ENCODE measurements at regions not wholly inside any gene's neighbourhood (a gene's known extent, or its start where the extent isn't known, plus 50 kb on each side); places are given as distances from the start of the nearest gene placed in this dataset.
"Not testable (repeated sequence)": the region's sequence is repeated elsewhere in the genome, so short reads cannot be mapped to it uniquely, and the experiment has no call there.

DNA sequence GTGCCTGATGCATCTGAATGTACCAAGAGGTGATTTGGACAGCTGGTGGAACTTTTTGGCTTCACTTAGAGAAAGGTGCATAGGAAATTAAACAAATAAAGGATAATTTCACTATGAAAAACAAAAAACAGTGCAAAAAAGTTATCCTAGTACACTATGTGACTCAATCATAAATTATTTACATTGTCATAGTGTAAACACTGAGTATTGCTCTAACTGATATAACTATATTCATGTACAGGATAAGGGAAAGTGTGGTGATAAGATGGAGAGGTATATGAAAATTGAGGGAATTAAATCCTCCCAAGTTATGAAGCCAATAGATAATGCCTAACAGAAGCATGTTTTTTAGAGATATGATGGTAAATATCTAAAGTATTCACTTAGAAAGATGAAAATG is 50.2 kb upstream of the CPNE4 start:
- DNase-seq: no peak

DNA sequence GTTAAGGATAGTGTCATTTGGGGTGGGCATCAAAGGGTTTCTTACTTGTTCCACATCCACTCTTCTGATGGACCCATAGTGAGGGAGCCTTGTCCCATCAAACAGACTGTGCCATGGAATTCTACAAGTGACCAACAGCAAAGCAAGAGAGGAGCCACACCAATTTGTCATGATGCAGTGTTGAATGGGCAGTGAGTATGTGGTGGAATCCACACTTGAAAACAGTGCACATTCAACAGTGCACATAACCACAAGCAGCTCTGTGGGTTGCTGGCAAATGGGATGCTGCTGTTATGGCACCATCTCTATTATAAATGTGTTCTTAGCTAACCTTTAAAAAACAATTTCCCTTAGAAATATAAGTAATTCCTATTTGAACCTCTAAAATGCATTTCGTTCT is 52.5 kb upstream of the CPNE4 start:
- no peak for DNase-seq

DNA sequence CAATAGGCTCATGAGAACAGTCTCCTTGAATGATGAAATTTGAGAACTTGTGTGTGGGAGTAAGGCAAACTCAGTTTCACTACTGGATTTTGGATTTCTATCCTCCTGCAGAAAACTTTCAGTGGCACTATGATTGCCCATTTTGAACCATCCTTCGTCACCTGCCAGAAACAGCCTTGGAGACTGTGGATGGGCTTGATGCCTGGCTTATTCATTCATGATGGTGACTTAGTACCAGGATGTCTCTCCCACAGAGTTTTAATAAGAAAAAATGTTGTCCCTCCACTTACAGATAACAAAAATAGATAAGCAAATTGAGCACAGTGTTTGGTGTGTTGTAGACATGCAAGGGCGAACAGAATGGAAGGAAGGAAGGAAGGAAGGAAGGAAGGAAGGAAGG is 53.5 kb upstream of the CPNE4 start:
- no peak for DNase-seq

DNA sequence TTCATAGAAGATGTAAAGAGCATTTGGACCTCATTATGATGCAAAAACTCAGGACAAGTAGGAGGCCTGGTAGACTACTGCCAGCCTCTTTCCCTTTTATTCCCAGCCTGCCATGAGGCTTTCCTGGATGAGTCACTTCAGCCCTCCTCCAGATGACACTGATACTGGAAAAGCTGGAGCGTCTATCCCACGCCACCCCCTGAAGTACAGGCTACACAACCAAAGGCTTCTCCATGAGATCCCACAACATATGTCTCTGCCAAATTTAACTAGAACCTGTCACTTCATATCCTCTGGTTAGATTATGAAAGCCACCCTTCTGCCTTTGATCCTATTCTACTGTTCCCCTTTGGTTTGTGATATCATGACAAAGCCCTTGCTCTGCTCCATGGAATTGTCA is 56.1 kb upstream of the CPNE4 start:
- DNase-seq: no peak

DNA sequence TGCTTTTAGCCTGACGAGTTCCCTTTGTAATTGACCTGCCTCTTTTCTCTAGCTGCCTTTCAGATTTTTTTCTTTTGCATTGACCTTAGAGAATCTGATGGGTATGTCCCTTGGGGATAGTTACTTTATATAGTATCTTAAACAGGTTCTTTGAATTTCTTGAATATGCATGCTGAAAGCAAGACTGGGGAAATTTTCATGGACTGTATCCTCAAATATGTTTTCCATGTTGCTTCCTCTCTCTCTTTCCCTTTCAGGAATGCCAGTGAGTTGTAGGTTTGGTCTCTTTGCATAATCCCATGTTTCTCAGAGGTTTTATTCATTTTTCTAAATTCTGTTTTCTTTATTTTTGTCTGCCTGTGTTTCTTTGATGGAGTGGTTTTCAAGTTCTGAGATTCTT is 81.8 kb upstream of the CPNE4 start:
- no peak for DNase-seq

DNA sequence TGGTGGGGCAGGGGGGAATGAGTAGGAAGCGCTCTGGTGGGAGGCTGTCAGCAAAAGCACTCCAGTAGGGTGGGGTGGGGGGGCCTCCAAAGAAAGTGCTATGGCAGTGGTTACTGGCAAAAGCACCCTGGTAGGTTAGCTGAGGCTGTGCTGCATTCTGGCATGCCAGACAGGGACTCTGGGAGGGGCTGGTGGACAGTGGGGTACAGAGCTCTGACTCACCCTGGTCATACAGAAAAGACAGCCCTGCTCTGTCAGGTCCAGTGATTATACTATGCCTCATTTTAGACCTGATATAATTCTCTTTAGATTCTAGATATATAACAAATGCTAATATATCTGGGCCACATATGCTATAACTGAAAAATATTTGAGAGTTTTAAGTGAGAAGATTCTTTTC is 82.8 kb upstream of the CPNE4 start:
- no peak for DNase-seq

DNA sequence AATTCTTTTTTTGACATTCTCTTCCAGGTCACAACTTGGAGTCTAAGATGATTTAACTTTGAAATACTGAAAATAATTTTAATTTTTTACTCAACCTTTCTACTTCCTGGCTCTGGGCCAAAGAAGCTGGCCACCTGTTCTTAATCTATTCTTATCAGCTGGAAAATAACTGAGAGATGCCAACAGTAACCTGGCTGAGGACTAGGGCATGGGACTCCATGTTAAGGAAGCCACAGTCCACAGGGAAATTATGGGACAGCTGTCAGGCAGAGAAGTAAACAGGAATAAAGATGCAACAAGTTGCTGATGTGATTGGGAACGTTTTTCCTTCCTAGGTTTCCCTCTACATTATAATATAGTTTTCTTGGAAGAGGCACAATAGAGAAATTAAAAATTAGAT is 84.7 kb upstream of the CPNE4 start:
- no peak for DNase-seq

DNA sequence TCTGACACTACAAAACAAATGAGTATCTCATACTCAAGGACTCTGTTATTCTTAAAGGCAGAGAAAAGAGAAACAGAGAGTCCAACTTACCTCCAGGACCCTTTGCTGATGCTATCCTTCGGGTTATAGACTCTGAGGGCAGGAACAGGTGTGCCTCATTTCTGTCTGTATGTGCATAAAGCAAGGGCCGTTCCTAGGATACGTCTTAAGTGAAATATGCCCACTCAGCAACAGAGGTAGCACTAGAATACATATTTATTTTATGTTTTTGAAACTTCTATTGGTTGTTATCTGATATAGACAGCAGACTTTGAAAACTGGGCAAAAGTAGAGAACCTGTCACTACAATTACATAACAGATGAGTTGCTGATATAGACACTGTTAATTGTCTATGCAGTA is 89.3 kb upstream of the CPNE4 start:
- DNase-seq: no peak

DNA sequence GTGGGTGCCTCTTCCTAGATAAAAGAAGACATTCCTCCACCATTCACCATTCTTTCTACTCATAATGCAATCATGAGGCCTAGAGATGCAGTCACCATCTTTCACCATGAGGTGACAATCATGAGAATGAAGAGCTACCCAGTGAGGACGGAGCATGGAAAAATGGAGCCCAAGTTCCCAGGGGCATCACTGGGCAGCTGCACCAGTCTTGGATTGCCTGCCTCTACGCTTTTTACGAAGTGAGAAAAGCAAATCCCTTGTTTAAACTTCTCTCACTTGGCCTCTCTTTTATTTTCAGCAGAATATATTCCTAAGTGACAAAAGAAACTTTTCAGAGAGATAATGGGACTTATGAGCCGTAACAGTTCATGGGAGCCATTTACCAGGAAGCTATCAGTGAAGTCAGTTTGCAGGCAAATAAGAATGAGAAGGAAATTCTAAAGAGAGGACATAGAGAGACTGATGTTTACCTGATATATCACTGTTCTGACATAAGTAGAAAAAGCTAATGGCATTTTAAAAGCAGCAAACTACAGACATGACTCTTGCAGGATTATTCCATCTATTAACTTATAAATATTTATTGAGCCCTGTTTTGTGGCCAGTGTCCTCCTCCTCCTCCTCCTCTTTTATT is 90.0 kb upstream of the CPNE4 start:
- DNase-seq: no peak

DNA sequence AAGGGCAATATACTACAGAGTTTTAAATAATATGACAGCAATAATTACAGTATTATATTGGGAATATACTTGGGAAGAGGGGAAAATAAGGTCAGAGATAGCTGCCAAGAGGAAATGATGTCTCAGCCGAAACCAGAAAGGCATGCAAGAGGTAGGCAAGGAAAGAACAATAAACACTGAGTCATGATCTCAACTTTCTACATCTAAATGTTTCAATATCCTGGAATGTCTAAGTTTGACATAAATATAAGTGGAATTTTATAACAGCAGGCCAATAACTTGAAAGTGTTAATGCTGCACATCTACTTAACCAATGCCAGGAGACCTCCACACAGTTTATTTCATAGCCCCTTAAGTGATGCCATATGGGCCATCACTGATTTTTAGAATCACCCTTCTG is 99.8 kb upstream of the CPNE4 start:
- no peak for DNase-seq

DNA sequence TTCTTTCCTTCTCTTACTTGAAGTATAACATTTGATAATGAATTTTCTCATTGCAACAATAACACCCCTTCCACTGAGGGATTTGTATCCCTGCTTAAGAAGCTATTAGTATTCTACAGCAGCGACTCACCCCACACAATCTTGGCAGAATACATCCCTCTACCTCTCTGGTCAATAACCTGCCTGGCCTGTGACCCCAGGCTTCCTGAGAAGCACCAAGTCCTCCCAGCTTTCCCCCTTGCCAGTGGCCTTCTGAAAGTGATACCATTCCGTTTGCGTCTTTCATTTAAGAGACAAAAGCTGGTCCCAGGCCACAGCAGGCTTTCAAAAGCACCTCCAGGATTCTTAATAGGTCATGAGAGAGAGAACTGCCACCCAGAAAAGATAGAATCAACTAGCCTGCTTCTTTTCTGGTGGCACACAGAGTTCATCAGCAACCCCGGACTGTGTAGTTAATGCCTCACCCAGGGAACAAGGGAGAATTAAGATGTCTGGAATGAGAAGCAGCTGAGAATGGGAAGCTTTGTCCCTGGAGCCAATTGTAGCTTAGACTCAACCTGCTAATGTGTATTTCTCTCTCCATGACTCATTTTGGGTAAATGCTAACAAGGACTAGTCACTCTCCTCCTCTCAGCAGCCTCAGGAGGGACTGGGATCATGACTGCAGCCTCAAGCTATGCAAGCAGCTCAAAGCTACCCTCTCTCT is 101.0 kb upstream of the CPNE4 start:
- DNase-seq: no peak

DNA sequence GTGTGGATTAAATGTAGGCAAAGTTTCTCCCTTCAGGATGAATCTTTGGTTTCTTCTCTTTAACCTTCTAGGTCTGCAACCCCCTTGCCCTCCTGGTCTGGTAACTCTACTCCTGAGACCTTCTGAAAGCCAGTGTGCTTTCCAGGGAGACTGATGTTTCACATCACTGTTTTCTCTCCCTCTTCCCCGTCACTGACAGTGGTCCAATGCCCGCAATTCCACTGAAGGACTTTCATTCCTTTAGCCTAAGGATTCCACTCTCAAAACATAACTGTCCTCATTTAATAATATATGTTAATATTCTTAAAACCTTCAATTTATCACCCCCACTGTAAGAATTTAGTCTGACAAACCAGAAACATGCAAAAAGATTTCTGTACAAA is 101.5 kb upstream of the CPNE4 start:
- DNase-seq: no peak

DNA sequence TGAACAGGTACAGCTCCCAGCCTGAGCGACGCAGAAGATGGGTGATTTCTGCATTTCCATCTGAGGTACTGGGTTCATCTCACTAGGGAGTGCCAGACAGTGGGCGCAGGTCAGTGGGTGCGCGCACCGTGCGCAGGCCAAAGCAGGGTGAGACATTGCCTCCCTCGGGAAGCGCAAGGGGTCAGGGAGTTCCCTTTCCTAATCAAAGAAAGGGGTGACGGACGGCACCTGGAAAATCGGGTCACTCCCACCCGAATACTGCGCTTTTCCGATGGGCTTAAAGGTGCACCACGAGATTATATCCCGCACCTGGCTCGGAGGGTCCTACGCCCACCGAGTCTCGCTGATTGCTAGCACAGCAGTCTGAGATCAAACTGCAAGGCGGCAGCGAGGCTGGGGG is 102.1 kb upstream of the CPNE4 start:
- not testable (repeated sequence) for DNase-seq

DNA sequence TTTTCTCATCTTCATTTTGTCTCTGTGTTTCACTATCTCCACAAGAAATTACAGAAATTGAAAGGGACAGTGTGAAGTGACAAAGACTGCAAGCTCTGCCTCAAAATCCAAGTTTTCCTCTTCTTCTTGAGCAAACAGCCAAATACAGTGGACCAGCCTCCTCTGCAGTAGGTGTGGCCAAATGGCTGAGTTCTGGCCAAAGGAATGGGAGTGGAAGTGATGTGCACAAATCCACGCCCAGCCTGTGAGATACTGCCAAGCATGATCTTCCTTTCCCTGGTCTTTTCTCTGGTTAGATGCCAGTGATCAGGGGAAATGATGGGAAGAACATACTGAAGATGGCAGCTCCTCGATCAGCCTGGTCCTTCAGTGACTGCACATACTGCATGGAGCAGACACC is 111.0 kb upstream of the CPNE4 start:
- no peak for DNase-seq

DNA sequence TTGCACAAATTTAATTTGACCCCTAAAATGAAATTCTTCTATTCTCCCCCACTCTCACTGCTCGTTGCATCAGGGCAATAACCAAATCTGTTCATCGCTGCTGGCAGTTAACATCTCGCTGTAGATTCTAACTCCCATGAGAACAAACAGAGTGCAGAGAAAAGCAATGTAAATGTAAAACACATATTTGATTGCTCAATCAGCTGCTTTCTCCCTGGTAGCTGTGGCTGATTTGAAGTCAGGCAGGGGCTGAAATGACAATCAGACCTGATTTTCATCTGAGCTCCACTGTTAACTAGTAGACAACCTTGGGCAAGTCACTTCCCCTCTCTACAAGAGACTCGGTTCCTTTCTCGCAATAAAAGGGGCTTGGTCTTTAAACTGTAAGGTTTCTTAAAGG is 119.8 kb upstream of the CPNE4 start:
- DNase-seq: no peak

DNA sequence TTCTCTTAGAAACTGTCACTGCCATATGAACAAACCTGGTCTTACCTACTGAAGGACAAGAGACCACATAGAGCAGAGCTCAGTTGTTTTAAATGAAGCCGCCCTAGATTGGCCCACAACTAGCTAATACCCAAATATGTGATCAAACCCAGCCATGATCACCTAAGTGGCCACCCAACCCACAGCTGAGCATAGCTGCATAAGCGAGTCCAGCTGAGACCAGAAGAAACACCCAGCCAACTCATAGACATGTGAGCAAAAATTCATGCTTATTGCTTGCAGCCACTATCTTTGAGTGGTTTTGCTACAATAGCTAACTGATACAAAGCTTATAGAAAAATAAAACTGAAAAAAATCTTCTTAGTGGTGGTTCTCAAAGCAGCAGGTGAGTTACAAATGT is 124.3 kb upstream of the CPNE4 start:
- no peak for DNase-seq

DNA sequence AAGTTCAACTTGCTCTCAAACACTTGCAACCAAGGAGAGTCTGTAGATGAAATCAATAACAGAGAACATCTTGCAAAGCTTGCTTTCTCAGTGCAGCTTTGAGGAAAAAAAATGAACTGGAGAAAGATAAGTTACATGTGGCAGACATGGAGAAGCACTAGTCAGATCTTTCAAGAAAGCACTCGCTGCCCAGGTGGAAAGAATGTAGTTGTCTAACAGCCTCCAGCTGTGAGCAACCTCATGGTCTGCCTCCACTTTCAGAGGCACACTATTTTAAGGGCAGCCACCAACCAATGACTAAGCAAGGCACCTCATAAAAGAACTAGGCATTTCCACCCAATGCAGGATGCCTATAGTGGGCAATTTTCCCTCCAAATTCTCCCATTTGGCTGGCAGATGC is 125.4 kb upstream of the CPNE4 start:
- no peak for DNase-seq

DNA sequence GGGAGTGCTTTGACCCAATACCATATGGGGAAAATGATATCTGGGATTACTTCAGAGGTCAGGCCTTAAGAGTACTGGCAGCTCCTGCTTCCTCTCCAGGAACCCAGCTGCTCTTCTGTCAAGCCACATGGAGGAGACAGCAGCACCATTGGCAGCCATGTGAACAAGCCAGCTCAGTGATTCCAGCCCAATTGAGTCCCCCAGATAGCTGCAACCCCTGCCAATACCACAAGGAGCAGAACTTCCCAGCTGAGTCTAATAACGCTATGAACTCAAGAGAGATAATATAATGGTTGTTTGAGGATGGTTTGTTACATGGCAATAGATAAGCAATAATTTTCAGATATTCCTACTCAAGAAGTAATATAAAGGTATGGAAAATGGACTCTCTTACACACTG is 126.8 kb upstream of the CPNE4 start:
- DNase-seq: no peak

DNA sequence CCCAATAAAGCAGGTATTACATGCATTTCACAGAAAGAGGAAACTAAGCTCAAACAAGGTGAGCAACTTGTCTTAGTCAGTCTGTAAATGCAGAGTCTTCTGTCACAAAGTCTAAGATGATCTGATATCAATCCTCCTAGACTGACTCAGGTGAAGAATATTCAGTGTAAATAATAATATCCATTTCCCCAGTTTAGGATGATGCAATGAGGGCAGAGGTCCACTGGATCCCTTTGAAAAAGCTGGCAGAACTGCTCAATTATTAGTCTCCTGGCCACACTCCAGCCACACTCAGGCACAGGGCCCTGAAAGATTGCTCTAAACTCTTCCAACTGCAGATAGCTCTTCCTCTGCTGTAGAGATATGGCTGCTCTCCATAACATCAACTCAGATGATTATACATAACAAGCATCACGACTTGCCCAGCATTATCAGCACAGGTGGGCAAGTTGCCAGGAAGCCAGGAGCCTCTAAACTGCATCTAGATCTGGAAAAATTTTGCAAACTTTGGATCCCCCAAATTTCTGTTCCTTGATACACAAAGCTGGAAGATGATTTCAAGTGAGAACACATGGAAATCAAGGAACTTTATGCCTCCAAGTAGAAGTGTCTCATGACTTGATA is 129.8 kb upstream of the CPNE4 start:
- no peak for DNase-seq

DNA sequence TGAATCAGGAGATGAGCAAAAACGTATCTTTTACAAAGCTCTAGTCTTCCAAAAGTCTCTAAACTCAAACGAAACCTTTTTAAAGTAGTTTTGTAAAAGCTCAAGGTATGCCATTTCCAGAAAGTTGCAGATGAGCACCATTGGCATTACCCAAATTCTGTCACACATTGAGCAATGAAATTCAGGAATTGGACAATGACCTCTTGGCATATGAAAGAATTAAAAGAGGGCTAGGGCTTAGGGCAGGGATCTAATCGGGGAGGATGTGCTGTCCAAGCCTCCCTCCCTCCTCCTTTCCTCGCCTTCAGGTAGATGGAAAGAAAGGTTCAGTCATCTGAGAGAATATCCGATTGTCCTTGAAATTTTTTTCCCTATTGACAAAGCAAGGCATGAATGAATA is 133.1 kb upstream of the CPNE4 start:
- no peak for DNase-seq

DNA sequence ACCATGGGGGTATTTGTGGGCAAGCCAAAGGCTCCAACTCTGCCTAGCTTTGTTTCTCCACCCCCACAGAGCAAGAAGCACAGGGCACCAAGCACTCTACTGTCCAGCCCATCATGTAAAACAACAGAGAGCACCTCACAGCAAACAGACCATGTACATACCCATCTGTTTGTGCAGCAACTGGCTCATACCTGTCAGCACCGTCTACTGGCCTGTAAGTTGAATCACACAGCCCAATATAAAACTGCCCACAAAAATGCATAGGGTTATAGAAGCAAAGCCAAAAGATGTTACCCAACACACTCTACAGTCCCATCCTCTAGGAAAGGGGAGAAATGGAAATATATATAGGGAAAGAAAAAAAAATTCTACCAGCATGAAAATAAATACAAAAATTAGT is 139.7 kb upstream of the CPNE4 start:
- DNase-seq: no peak

DNA sequence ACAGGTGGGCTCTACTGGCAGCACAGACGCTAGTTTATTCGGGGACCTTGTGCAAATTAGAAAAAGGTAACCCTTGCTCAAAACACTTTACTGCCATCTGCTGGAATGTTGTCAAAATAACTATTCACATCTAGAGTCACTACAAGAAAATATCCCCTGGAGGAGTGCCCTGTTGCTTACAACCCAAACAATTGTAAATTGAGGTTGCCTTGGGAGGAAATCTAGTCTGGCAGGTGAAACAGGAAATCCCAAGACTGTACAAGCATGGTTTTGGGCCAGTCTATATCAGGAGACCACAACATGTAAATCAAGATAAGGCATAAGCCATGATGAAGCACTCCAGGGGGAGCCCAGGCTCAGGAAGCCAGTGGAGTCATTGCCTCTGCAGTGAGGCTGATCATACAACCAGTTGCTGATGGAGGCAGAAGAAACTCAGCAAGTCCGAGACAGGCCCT is 136.8 kb upstream of the ACP3 start:
- no peak for DNase-seq

DNA sequence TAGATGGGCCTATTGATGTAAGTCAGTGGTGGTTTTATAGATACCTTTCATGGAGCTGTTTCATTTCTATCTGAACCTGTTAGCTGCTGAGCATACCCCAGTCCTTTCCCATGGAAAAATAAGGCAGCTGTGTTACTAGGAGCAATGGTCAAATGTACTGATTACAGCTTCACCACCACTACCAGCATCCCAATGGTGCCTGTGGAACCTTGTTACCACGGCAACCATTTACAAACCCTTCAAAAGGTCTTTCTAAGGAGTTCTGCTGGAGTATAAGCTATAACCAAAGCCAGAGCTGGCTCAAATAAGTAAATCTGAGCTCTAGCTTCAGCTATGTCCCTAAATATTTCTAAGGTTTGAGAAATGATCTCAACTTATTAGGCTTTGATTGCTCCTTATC is 133.4 kb upstream of the ACP3 start:
- no peak for DNase-seq

DNA sequence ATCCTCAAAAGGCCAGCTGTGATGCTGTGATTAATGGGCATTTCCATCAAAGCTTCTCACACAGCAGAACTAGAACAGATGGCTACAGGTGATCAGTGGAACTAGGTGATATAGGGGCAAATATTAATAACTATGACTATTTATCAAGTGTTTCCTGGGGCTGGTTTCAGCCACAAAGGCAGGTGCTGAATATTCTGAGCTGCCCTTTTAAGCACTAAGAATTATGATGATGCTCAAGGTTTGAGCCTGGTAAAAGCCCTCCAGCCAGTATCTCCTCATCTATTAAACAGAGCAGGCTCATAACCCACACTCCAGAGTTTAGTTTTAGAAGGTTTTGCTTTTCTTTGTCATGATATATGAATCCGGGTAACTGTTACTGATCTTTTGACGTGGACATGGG is 129.5 kb upstream of the ACP3 start:
- DNase-seq: no peak

DNA sequence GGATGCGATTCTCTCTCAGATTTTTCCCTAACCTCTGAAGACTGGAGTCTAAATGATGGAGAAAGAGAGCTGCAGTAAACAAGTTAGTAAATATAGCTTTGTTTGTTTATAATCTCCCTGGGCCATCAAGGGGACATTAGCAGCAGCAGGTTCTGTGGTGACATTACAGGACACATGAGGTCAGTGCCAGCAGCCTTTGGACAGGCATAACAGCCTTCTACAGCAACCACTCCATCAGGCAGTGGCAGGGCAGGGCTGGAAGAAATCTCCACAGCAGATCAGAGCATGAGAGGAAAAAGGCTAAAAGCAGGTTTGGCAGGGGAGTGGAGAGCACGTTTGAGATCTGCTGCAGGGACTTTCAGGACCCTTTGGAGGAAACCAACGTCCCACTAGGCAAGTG is 127.6 kb upstream of the ACP3 start:
- DNase-seq: no peak

All from activated CD4-positive, alpha-beta T cell treated with anti-CD3 and anti-CD28 coated beads for 48 hours (primary cell).